ENCODE measurements at regions not wholly inside any gene's neighbourhood (a gene's known extent, or its start where the extent isn't known, plus 50 kb on each side); places are given as distances from the start of the nearest gene placed in this dataset.
"Not testable (repeated sequence)": the region's sequence is repeated elsewhere in the genome, so short reads cannot be mapped to it uniquely, and the experiment has no call there.

- DNase-seq: no peak
Observed at GRCh38 chr3:181929501-181929900, 217.8 kb downstream of the SOX2 start.

- DNase-seq: no peak
Observed at GRCh38 chr3:181930105-181930504, 218.4 kb downstream of the SOX2 start.

GRCh38 chr3:181932039-181932438, 220.3 kb downstream of the SOX2 start:
- DNase-seq: no peak

- no peak for DNase-seq
Observed at GRCh38 chr3:181933052-181933618, 221.4 kb downstream of the SOX2 start.

- no peak for DNase-seq
Observed at GRCh38 chr3:181935915-181936314, 224.2 kb downstream of the SOX2 start.

- no peak for DNase-seq
Observed at GRCh38 chr3:181936774-181937173, 225.0 kb downstream of the SOX2 start.

- not testable (repeated sequence) for DNase-seq
Observed at GRCh38 chr3:181938580-181938979, 226.9 kb downstream of the SOX2 start.

GRCh38 chr3:181940703-181941102, 229.0 kb downstream of the SOX2 start:
- DNase-seq: no peak

- peak; percentile 53 for DNase-seq
Observed at GRCh38 chr3:181941250-181941649, 229.5 kb downstream of the SOX2 start.

- no peak for DNase-seq
Observed at GRCh38 chr3:181943285-181943684, 231.6 kb downstream of the SOX2 start.

- no peak for DNase-seq
Observed at GRCh38 chr3:181947606-181948005, 235.9 kb downstream of the SOX2 start.

GRCh38 chr3:181948286-181948685, 236.6 kb downstream of the SOX2 start:
- no peak for DNase-seq

GRCh38 chr3:181952221-181952620, 240.5 kb downstream of the SOX2 start:
- DNase-seq: no peak

GRCh38 chr3:181952929-181953328, 241.2 kb downstream of the SOX2 start:
- no peak for DNase-seq

- DNase-seq: no peak
Observed at GRCh38 chr3:181955566-181955965, 243.8 kb downstream of the SOX2 start.

GRCh38 chr3:181956122-181956521, 244.4 kb downstream of the SOX2 start:
- DNase-seq: no peak

GRCh38 chr3:181966393-181966792, 254.7 kb downstream of the SOX2 start:
- no peak for DNase-seq

GRCh38 chr3:181969925-181970324, 258.2 kb downstream of the SOX2 start:
- no peak for DNase-seq

GRCh38 chr3:181971424-181971823, 259.7 kb downstream of the SOX2 start:
- DNase-seq: no peak

GRCh38 chr3:181974198-181974597, 262.5 kb downstream of the SOX2 start:
- peak; percentile 26 for DNase-seq

- no peak for DNase-seq
Observed at GRCh38 chr3:181976526-181976925, 264.8 kb downstream of the SOX2 start.

GRCh38 chr3:181985386-181985785, 273.7 kb downstream of the SOX2 start:
- no peak for DNase-seq

- no peak for DNase-seq
Observed at GRCh38 chr3:181987736-181988135, 276.0 kb downstream of the SOX2 start.

GRCh38 chr3:181998828-181999227, 287.1 kb downstream of the SOX2 start:
- DNase-seq: no peak

GRCh38 chr3:181999314-181999713, 287.6 kb downstream of the SOX2 start:
- DNase-seq: no peak

GRCh38 chr3:182000447-182000846, 288.7 kb downstream of the SOX2 start:
- peak; percentile 17 for DNase-seq
